ENCODE measurements at regions not wholly inside any gene's neighbourhood (a gene's known extent, or its start where the extent isn't known, plus 50 kb on each side); places are given as distances from the start of the nearest gene placed in this dataset.

- TF ChIP-seq, protein P1, sequence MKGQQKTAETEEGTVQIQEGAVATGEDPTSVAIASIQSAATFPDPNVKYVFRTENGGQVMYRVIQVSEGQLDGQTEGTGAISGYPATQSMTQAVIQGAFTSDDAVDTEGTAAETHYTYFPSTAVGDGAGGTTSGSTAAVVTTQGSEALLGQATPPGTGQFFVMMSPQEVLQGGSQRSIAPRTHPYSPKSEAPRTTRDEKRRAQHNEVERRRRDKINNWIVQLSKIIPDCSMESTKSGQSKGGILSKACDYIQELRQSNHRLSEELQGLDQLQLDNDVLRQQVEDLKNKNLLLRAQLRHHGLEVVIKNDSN (IDR thresholded peaks at IDR 0.05) = no peak
- TF ChIP-seq, protein P2, sequence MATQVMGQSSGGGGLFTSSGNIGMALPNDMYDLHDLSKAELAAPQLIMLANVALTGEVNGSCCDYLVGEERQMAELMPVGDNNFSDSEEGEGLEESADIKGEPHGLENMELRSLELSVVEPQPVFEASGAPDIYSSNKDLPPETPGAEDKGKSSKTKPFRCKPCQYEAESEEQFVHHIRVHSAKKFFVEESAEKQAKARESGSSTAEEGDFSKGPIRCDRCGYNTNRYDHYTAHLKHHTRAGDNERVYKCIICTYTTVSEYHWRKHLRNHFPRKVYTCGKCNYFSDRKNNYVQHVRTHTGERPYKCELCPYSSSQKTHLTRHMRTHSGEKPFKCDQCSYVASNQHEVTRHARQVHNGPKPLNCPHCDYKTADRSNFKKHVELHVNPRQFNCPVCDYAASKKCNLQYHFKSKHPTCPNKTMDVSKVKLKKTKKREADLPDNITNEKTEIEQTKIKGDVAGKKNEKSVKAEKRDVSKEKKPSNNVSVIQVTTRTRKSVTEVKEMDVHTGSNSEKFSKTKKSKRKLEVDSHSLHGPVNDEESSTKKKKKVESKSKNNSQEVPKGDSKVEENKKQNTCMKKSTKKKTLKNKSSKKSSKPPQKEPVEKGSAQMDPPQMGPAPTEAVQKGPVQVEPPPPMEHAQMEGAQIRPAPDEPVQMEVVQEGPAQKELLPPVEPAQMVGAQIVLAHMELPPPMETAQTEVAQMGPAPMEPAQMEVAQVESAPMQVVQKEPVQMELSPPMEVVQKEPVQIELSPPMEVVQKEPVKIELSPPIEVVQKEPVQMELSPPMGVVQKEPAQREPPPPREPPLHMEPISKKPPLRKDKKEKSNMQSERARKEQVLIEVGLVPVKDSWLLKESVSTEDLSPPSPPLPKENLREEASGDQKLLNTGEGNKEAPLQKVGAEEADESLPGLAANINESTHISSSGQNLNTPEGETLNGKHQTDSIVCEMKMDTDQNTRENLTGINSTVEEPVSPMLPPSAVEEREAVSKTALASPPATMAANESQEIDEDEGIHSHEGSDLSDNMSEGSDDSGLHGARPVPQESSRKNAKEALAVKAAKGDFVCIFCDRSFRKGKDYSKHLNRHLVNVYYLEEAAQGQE (IDR thresholded peaks at IDR 0.05; ENCODE audit: low read depth) = no peak
- TF ChIP-seq RAD21 (IDR thresholded peaks at IDR 0.05; ENCODE audit: low read depth) = no peak
- TF ChIP-seq, protein P3, sequence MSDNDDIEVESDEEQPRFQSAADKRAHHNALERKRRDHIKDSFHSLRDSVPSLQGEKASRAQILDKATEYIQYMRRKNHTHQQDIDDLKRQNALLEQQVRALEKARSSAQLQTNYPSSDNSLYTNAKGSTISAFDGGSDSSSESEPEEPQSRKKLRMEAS (IDR thresholded peaks at IDR 0.05) = no peak
- TF ChIP-seq TAF1 (IDR thresholded peaks at IDR 0.05; ENCODE audit: low read depth) = no peak
- no peak for TF ChIP-seq EP300 (IDR thresholded peaks at IDR 0.05; ENCODE audit: borderline replicate concordance)
- no peak for TF ChIP-seq TEAD4 (IDR thresholded peaks at IDR 0.05)
- TF ChIP-seq ZBTB7A (IDR thresholded peaks at IDR 0.05; ENCODE audit: low read depth) = no peak
Measured at GRCh38 chr9:84169240-84169639, 171.3 kb downstream of the SLC28A3 start.
